ENCODE measurements at regions not wholly inside any gene's neighbourhood (a gene's known extent, or its start where the extent isn't known, plus 50 kb on each side); places are given as distances from the start of the nearest gene placed in this dataset.

DNA sequence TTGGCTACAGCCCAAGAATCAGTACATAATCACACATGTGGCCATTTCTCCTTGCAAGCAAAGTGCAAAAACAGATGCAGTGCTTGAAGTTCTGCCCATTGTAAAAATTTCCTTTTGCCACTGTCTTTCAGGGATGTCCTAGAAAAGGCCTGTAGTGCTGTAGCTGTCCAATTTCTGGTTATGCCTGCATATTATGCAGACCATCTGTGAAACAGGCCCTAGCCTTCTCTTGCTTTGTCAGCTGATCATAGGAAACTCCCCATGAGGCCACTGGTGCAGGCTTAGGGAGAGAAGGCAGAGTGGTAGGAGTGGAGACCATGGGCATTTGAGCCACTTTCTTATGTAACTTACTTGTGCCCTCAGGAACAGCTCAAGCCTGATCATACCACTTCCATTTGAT lies 130.4 kb upstream of the GABRA2 start:
- no peak for DNase-seq (ENCODE audit: low read depth in 2 of 2)
- no peak overlapping the region for H3K4me3 ChIP-seq (replicated peaks in 1 of 2; ENCODE audit: low read depth in 2 of 2, low read length in 2 of 2)
- TF ChIP-seq CTCF (IDR thresholded peaks at IDR 0.05; ENCODE audit: low read depth, low read length): no peak

DNA sequence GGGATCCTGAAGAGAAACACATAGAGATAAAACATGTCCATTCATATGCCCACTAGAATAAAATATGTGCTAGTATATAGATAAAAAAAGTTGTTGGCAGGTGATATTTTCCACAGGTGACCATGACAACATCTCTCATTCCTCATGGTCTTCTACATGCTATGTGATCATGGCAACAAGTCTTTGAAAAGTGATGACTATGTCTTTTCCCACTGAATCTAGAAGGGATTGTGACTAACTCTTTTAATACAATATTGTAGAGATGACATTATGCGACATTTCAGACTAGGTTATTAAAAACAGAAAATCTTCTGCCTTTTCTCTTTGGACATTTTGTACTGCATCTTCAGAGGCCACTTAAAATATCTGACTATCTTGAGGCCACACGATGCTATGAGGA lies 126.0 kb upstream of the GABRA2 start:
- DNase-seq (ENCODE audit: low read depth in 2 of 2): no peak

DNA sequence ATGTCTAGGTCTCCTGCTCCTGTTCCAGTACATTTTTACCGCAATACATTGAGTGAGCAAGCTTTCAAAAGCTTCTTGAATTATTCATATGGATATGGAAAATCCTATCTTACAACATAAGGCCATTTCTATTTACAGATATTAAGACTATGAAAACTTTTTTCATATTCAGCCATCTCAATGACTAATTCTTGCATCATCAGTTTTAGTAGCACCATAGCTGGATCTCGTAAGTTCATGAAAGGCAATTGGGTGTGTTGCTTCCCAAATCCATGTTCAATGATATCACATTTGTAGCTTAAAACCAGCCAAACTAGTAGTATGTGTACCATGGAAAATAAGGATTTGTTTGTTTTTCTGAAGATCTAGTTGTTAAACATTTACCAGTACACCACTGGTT lies 118.3 kb upstream of the GABRA2 start:
- TF ChIP-seq CTCF (IDR thresholded peaks at IDR 0.05; ENCODE audit: low read depth, low read length): no peak
- H3K4me3 ChIP-seq (replicated peaks in 1 of 2; ENCODE audit: low read depth in 2 of 2, low read length in 2 of 2): no peak overlapping the region
- DNase-seq (ENCODE audit: low read depth in 2 of 2): no peak

More for the DNA sequence above, 126.0 kb upstream of the GABRA2 start:
- H3K4me3 ChIP-seq (replicated peaks in 1 of 2; ENCODE audit: low read depth in 2 of 2, low read length in 2 of 2): no peak overlapping the region
- TF ChIP-seq CTCF (IDR thresholded peaks at IDR 0.05; ENCODE audit: low read depth, low read length): no peak

GRCh38 chr4:46506876-46507275 lies 116.9 kb upstream of the GABRA2 start:
- TF ChIP-seq CTCF (IDR thresholded peaks at IDR 0.05; ENCODE audit: low read depth, low read length): no peak
- no peak overlapping the region for H3K4me3 ChIP-seq (replicated peaks in 1 of 2; ENCODE audit: low read depth in 2 of 2, low read length in 2 of 2)
- DNase-seq (ENCODE audit: low read depth in 2 of 2): peak in 1 of 2 donors; percentile 8

GRCh38 chr4:46505131-46505530 lies 115.2 kb upstream of the GABRA2 start:
- no peak for TF ChIP-seq CTCF (IDR thresholded peaks at IDR 0.05; ENCODE audit: low read depth, low read length)
- no peak overlapping the region for H3K4me3 ChIP-seq (replicated peaks in 1 of 2; ENCODE audit: low read depth in 2 of 2, low read length in 2 of 2)
- no peak for DNase-seq (ENCODE audit: low read depth in 2 of 2)

DNA sequence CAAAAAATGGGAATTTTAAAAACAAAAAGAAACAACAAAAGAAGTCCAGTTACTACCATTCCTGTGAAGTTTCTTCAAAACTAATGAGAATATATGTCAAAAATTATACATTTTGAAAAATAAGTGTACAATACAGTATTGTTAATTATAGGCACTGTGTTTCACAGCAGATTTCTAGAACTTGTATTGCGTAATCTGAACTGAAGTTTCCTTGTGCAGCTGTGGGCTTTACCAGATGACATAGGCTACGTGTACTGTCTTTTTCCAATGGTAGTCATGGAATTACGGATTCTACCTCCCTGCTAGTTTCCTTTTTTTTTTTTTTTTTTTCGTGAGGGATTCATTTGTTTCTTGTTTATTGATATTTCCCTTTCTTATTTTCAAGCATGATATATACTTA lies 113.8 kb upstream of the GABRA2 start:
- no peak overlapping the region for H3K4me3 ChIP-seq (replicated peaks in 1 of 2; ENCODE audit: low read depth in 2 of 2, low read length in 2 of 2)
- DNase-seq (ENCODE audit: low read depth in 2 of 2): peak; percentile 6 to 37
- TF ChIP-seq CTCF (IDR thresholded peaks at IDR 0.05; ENCODE audit: low read depth, low read length): no peak

DNA sequence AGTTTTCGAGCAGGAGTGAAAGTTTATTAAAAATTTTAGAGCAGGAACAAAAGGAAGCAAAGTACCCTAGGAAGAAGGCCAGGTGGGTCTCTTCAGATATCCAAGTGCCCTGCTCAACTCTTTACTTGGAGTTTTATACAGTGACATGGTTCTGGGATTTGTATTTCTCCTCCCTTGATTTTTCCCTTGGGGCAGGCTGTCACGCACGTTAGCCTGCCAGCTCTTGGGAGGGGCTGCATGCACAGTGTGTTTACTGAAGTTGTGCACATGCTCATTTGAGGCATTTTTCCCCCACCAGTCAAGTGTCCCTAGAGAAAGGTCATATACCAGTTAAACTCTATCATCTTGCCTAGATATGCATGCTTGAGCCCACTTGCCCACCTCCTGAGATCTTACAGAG lies 102.5 kb upstream of the GABRA2 start:
- H3K4me3 ChIP-seq (replicated peaks in 1 of 2; ENCODE audit: low read depth in 2 of 2, low read length in 2 of 2): no peak overlapping the region
- TF ChIP-seq CTCF (IDR thresholded peaks at IDR 0.05; ENCODE audit: low read depth, low read length): no peak
- DNase-seq (ENCODE audit: low read depth in 2 of 2): no peak
